Ishikawa (cell line): ENCODE measurements at regions not wholly inside any gene's neighbourhood (a gene's known extent, or its start where the extent isn't known, plus 50 kb on each side); places are given as distances from the start of the nearest gene placed in this dataset.

Source experiments
- CEBPB ChIP-seq: IDR thresholded peaks from 2 replicates; pipeline ENCODE4 v1.6.1; 2012
- CREB1 ChIP-seq: IDR thresholded peaks from 2 replicates; pipeline ENCODE4 v1.6.1; 2012; ENCODE audit warnings: low read depth
- EGR1 ChIP-seq: IDR thresholded peaks from 2 replicates; pipeline ENCODE4 v1.6.1; 2012
- EP300 ChIP-seq: IDR thresholded peaks from 2 replicates; pipeline ENCODE4 v1.6.1; 2012; ENCODE audit warnings: borderline replicate concordance
- FOXM1 ChIP-seq: IDR thresholded peaks from 2 replicates; pipeline ENCODE4 v1.6.1; 2012; ENCODE audit warnings: low read depth, borderline replicate concordance
- MAX ChIP-seq: IDR thresholded peaks from 2 replicates; pipeline ENCODE4 v1.6.1; 2012
- NFIC ChIP-seq: IDR thresholded peaks from 2 replicates; pipeline ENCODE4 v1.6.1; 2012
- RAD21 ChIP-seq: IDR thresholded peaks from 2 replicates; pipeline ENCODE4 v1.6.1; 2012; ENCODE audit warnings: low read depth
- REST ChIP-seq: IDR thresholded peaks from 2 replicates; pipeline ENCODE4 v1.6.1; 2012; ENCODE audit warnings: low read depth, mild to moderate bottlenecking
- TAF1 ChIP-seq: IDR thresholded peaks from 2 replicates; pipeline ENCODE4 v1.6.1; 2012; ENCODE audit warnings: low read depth, mild to moderate bottlenecking
- TCF12 ChIP-seq: IDR thresholded peaks from 2 replicates; pipeline ENCODE4 v1.6.1; 2012; ENCODE audit warnings: low read depth
- TEAD4 ChIP-seq: IDR thresholded peaks from 2 replicates; pipeline ENCODE4 v1.6.1; 2012
- YY1 ChIP-seq: IDR thresholded peaks from 2 replicates; pipeline ENCODE4 v1.6.1; 2012; ENCODE audit warnings: low read depth
- ZBTB7A ChIP-seq: IDR thresholded peaks from 2 replicates; pipeline ENCODE4 v1.6.1; 2012; ENCODE audit warnings: low read depth
- TF ChIP-seq, protein P1 (sequence below): IDR thresholded peaks from 2 replicates; pipeline ENCODE4 v1.6.1; 2012

DNA sequence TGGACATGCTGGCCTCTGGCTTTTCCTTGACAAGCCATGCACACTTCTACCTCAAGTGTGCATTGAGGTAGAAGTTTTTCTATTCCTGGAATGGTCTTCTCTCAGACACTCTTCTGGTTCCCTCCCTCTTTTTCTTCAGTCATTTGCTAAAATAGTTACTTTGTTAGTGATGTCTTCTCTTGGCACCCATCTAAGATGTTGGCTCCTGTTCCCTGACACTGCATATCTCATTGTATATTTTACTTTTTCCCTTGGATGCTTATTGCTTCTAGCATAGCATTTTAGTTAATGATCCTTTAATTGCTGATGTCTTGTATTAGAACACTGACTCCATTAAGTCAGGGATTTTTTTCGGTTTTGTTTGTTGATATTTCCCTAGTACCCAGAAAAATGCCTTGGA is 758.7 kb upstream of the NRSN1 start:
- no peak for TF ChIP-seq FOXM1
- no peak for TF ChIP-seq NFIC
- no peak for TF ChIP-seq EP300
- TF ChIP-seq, protein P1, sequence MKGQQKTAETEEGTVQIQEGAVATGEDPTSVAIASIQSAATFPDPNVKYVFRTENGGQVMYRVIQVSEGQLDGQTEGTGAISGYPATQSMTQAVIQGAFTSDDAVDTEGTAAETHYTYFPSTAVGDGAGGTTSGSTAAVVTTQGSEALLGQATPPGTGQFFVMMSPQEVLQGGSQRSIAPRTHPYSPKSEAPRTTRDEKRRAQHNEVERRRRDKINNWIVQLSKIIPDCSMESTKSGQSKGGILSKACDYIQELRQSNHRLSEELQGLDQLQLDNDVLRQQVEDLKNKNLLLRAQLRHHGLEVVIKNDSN = no peak
- TF ChIP-seq RAD21 = no peak
- TF ChIP-seq YY1 = no peak
- no peak for TF ChIP-seq CREB1
- TF ChIP-seq TCF12 = no peak
- TF ChIP-seq MAX = no peak
- TF ChIP-seq ZBTB7A = no peak
- TF ChIP-seq EGR1 = no peak
- no peak for TF ChIP-seq REST
- no peak for TF ChIP-seq TAF1
- TF ChIP-seq TEAD4 = no peak
- TF ChIP-seq CEBPB = no peak

GRCh38 chr6:23368557-23368956 is 757.5 kb upstream of the NRSN1 start:
- TF ChIP-seq TAF1 (no peak), TEAD4 (no peak), NFIC (no peak), ZBTB7A (no peak), EGR1 (no peak)
- TF ChIP-seq, protein P1 = no peak

DNA sequence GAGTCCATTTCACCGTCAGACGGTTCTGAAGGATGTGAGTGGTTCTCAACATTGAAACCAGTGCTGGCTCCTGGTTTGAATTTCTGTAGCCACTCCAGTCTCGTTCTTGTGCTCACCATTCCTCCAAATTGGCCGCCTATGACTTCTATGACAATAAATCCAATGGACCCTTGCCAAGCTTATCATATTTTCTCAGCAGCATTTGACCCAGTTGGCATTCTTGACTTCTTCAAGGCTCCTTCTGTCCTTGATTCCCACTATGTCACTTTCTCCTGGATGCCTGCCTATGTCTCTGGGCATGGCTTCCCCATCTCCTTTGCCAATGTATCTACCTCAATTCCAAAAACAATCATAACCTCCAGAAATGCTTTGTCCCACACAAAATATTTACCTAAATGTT is 756.0 kb upstream of the NRSN1 start:
- TF ChIP-seq ZBTB7A (no peak), FOXM1 (no peak), EGR1 (no peak), CREB1 (no peak), MAX (no peak), TAF1 (no peak), NFIC (no peak), REST (no peak), RAD21 (no peak), CEBPB (no peak), TCF12 (no peak), YY1 (no peak), TEAD4 (no peak), EP300 (no peak)
- TF ChIP-seq, protein P1 = no peak

GRCh38 chr6:23371132-23371915 is 754.7 kb upstream of the NRSN1 start:
- TF ChIP-seq EGR1 (no peak), MAX (no peak), ZBTB7A (no peak)

DNA sequence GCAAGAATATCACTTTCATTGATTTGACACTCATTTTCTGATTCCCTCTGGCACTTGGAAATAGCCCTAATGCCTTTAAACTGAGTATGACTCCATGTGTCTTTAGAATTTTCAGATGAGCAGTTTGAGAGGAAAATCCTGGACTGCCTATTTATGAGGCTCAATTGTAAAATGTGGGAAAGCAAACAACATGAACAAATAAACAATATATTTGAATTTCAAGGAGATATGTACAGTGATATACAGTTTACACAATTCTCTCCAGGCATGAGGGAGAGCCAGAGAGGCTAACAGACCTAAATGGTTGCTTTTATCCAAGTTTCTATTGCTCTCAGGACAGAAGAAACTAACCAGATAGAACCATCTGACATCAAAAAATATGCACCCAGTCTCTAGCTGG is 748.2 kb upstream of the NRSN1 start:
- TF ChIP-seq TCF12 (no peak), REST (no peak), MAX (no peak), RAD21 (no peak)
